ENCODE measurements at regions not wholly inside any gene's neighbourhood (a gene's known extent, or its start where the extent isn't known, plus 50 kb on each side); places are given as distances from the start of the nearest gene placed in this dataset.
A peak's percentile ranks its signal among the peaks of the same experiment; 100 is the strongest.

- H3K4me3 ChIP-seq = no peak overlapping the region
Observed at GRCh38 chr5:159825551-159826051, 90.7 kb upstream of the ADRA1B start.

GRCh38 chr5:159826351-159827214 is 89.7 kb upstream of the ADRA1B start:
- DNase-seq (ENCODE audit: low spot score) = peak; percentile 27
- Histone ChIP-seq H3K36me3 (replicated peaks; ENCODE audit: insufficient read depth, low read depth) (no peaks in the 10 kb centered on the region), H4K20me1 (ENCODE audit: insufficient read depth, poor library complexity, severe bottlenecking) (no peaks in the 10 kb centered on the region), H3K9me2 (replicated peaks; ENCODE audit: insufficient read depth) (no peaks in the 10 kb centered on the region), H3K9me3 (ENCODE audit: low read depth) (no peaks in the 10 kb centered on the region), H3K27ac (no peak overlapping the region), H3K4me2 (no peak overlapping the region), H3K4me3 (no peak overlapping the region), H3K79me2 (no peaks in the 10 kb centered on the region), H3K4me1 (ENCODE audit: insufficient read depth) (no peaks in the 10 kb centered on the region), H2AFZ (no peak overlapping the region), H3K27me3 (no peaks in the 10 kb centered on the region)
- TF ChIP-seq CTCF (IDR thresholded peaks at IDR 0.05; ENCODE audit: poor library complexity) = no peak
- no peak for TF ChIP-seq EZH2 (IDR thresholded peaks at IDR 0.05; ENCODE audit: borderline replicate concordance)
- TF ChIP-seq EZH2phosphoT487 (IDR thresholded peaks at IDR 0.05; ENCODE audit: low read depth, severe bottlenecking, unreplicated experiment) = no peak
- WGBS (ENCODE audit: low lambda C conversion rate, missing lambda C conversion rate) = 87% methylated on average over 4 of the region's 4 CpGs

More at GRCh38 chr5:159825551-159826051, 90.7 kb upstream of the ADRA1B start:
- no peak for TF ChIP-seq EZH2 (IDR thresholded peaks at IDR 0.05; ENCODE audit: borderline replicate concordance)
- no peak for TF ChIP-seq EZH2phosphoT487 (IDR thresholded peaks at IDR 0.05; ENCODE audit: low read depth, severe bottlenecking, unreplicated experiment)
- TF ChIP-seq CTCF (IDR thresholded peaks at IDR 0.05; ENCODE audit: poor library complexity) = no peak
- Histone ChIP-seq H3K4me1 (ENCODE audit: insufficient read depth) (no peaks in the 10 kb centered on the region), H3K4me2 (no peak overlapping the region), H3K79me2 (no peaks in the 10 kb centered on the region), H2AFZ (no peak overlapping the region), H3K27ac (no peak overlapping the region), H3K9me2 (replicated peaks; ENCODE audit: insufficient read depth) (no peaks in the 10 kb centered on the region), H3K9me3 (ENCODE audit: low read depth) (no peaks in the 10 kb centered on the region), H3K27me3 (no peaks in the 10 kb centered on the region), H3K36me3 (replicated peaks; ENCODE audit: insufficient read depth, low read depth) (no peaks in the 10 kb centered on the region), H4K20me1 (ENCODE audit: insufficient read depth, poor library complexity, severe bottlenecking) (no peaks in the 10 kb centered on the region)
- WGBS (ENCODE audit: low lambda C conversion rate, missing lambda C conversion rate) = 32% methylated on average over 3 of the region's 3 CpGs
- no peak for DNase-seq (ENCODE audit: low spot score)

- H3K4me2 ChIP-seq = no peak overlapping the region
- no peaks in the 10 kb centered on the region for H3K4me1 ChIP-seq (ENCODE audit: insufficient read depth)
- H4K20me1 ChIP-seq (ENCODE audit: insufficient read depth, poor library complexity, severe bottlenecking) = no peaks in the 10 kb centered on the region
- 84% methylated on average over 4 of the region's 4 CpGs for WGBS (ENCODE audit: low lambda C conversion rate, missing lambda C conversion rate)
- DNase-seq (ENCODE audit: low spot score) = no peak
- H3K27ac ChIP-seq = no peak overlapping the region
- no peak overlapping the region for H3K4me3 ChIP-seq
- no peak overlapping the region for H2AFZ ChIP-seq
- no peaks in the 10 kb centered on the region for H3K79me2 ChIP-seq
- TF ChIP-seq EZH2phosphoT487 (IDR thresholded peaks at IDR 0.05; ENCODE audit: low read depth, severe bottlenecking, unreplicated experiment) (no peak), EZH2 (IDR thresholded peaks at IDR 0.05; ENCODE audit: borderline replicate concordance) (no peak), CTCF (IDR thresholded peaks at IDR 0.05; ENCODE audit: poor library complexity) (no peak)
- H3K27me3 ChIP-seq = no peaks in the 10 kb centered on the region
- H3K36me3 ChIP-seq (replicated peaks; ENCODE audit: insufficient read depth, low read depth) = no peaks in the 10 kb centered on the region
- H3K9me2 ChIP-seq (replicated peaks; ENCODE audit: insufficient read depth) = no peaks in the 10 kb centered on the region
- H3K9me3 ChIP-seq (ENCODE audit: low read depth) = no peaks in the 10 kb centered on the region
Observed at GRCh38 chr5:159827861-159828260, 88.4 kb upstream of the ADRA1B start.

All from hepatocyte (in vitro differentiated cells).